ENCODE measurements at regions not wholly inside any gene's neighbourhood (a gene's known extent, or its start where the extent isn't known, plus 50 kb on each side); places are given as distances from the start of the nearest gene placed in this dataset.

- ATAC-seq: no peak
- Histone ChIP-seq H3K4me1 (ENCODE audit: control insufficient read depth in 1 of 2, insufficient read depth in 2 of 2, low read length in 2 of 2) (no peaks in the 10 kb centered on the region), H2AFZ (ENCODE audit: low read depth, low read length, poor library complexity, severe bottlenecking) (no peak overlapping the region), H3K36me3 (ENCODE audit: control insufficient read depth in 1 of 2, insufficient read depth in 2 of 2, low read length in 2 of 2) (no peaks in the 10 kb centered on the region), H3K27ac (ENCODE audit: low read depth, low read length) (no peak overlapping the region), H3K27me3 (ENCODE audit: insufficient read depth, low read length) (no peaks in the 10 kb centered on the region), H3K4me2 (ENCODE audit: low read length) (no peak overlapping the region), H4K20me1 (ENCODE audit: insufficient read depth) (no peaks in the 10 kb centered on the region), H3K79me2 (ENCODE audit: insufficient read depth, low read length) (no peaks in the 10 kb centered on the region), H3K4me3 (replicated peaks in 1 of 2; ENCODE audit: low read depth in 1 of 2, low read length in 2 of 2) (no peak overlapping the region), H3K9me3 (ENCODE audit: control insufficient read depth in 1 of 2, insufficient read depth in 1 of 2, low read depth in 1 of 2, low read length in 2 of 2) (peaks cover 0 to 25% of the 10 kb centered on the region in 2 experiments; a peak in 2 of 4 replicates), H3K9me2 (ENCODE audit: insufficient read depth) (no peaks in the 10 kb centered on the region), H3K9ac (ENCODE audit: low read length) (no peak overlapping the region)
- no TSS peak for BruUV-seq (replicated peaks)
- DNase-seq (ENCODE audit: low read depth, low spot score): no peak
- ChIA-PET POLR2A (no interaction called here), RAD21 (ENCODE audit: low non-redundant PET in 1 of 2, low total read pairs in 2 of 2, uncharacterized antibody in 2 of 2, unreplicated experiment in 2 of 2) (no interaction called here), CTCF (no interaction called here)
- TF ChIP-seq SIN3A (IDR thresholded peaks at IDR 0.05; ENCODE audit: low read depth): no peak
- no peak for TF ChIP-seq ELF1 (IDR thresholded peaks at IDR 0.05; ENCODE audit: borderline replicate concordance, low read depth)
- TF ChIP-seq ZFX (IDR thresholded peaks at IDR 0.05): no peak
- TF ChIP-seq CEBPB (IDR thresholded peaks at IDR 0.05; ENCODE audit: low read depth): no peak
- no peak for TF ChIP-seq TCF7L2 (IDR thresholded peaks at IDR 0.05; ENCODE audit: borderline replicate concordance, extremely low read depth, insufficient read depth, insufficient read length)
- TF ChIP-seq REST (IDR thresholded peaks at IDR 0.05; ENCODE audit: low read depth): no peak
- TF ChIP-seq EZH2 (IDR thresholded peaks at IDR 0.05): no peak
- intact Hi-C loops (cut with micrococcal nuclease): no loop called here
These were observed 955.4 kb upstream of the POU3F3 start for GRCh38 chr2:103898561-103898960.

- ATAC-seq (no peak), DNase-seq (ENCODE audit: low read depth, low spot score) (no peak)
- no peaks in the 10 kb centered on the region for H3K36me3 ChIP-seq (ENCODE audit: control insufficient read depth in 1 of 2, insufficient read depth in 2 of 2, low read length in 2 of 2)
- no peaks in the 10 kb centered on the region for H3K27me3 ChIP-seq (ENCODE audit: insufficient read depth, low read length)
- H3K9ac ChIP-seq (ENCODE audit: low read length): no peak overlapping the region
- H3K4me2 ChIP-seq (ENCODE audit: low read length): no peak overlapping the region
- H3K9me3 ChIP-seq (ENCODE audit: control insufficient read depth in 1 of 2, insufficient read depth in 1 of 2, low read depth in 1 of 2, low read length in 2 of 2): peaks cover 6 to 26% of the 10 kb centered on the region in 2 experiments
- ChIA-PET RAD21 (ENCODE audit: low non-redundant PET in 1 of 2, low total read pairs in 2 of 2, uncharacterized antibody in 2 of 2, unreplicated experiment in 2 of 2) (no interaction called here), POLR2A (no interaction called here), CTCF (no interaction called here)
- TF ChIP-seq EGR1 (IDR thresholded peaks at IDR 0.05; ENCODE audit: low read depth) (no peak), JUND (IDR thresholded peaks at IDR 0.05) (no peak)
- intact Hi-C loops (cut with micrococcal nuclease): no loop called here
- H3K4me3 ChIP-seq (replicated peaks in 1 of 2; ENCODE audit: low read depth in 1 of 2, low read length in 2 of 2): no peak overlapping the region
- H4K20me1 ChIP-seq (ENCODE audit: insufficient read depth): no peaks in the 10 kb centered on the region
- H3K9me2 ChIP-seq (ENCODE audit: insufficient read depth): no peaks in the 10 kb centered on the region
- H2AFZ ChIP-seq (ENCODE audit: low read depth, low read length, poor library complexity, severe bottlenecking): no peak overlapping the region
- no peaks in the 10 kb centered on the region for H3K79me2 ChIP-seq (ENCODE audit: insufficient read depth, low read length)
- H3K4me1 ChIP-seq (ENCODE audit: control insufficient read depth in 1 of 2, insufficient read depth in 2 of 2, low read length in 2 of 2): no peaks in the 10 kb centered on the region
- BruUV-seq (replicated peaks): no TSS peak
- no peak overlapping the region for H3K27ac ChIP-seq (ENCODE audit: low read depth, low read length)
These were observed 951.6 kb upstream of the POU3F3 start for GRCh38 chr2:103902347-103902746.
